NCI-H69 (cell line): ENCODE measurements at regions not wholly inside any gene's neighbourhood (a gene's known extent, or its start where the extent isn't known, plus 50 kb on each side); places are given as distances from the start of the nearest gene placed in this dataset.

Experiments used
- DNase-seq: peaks from one replicate; lab custom pipeline; 2025; lab: John Stamatoyannopoulos, UW

GRCh38 chr9:95623640-95624039 lies 106.9 kb upstream of the PTCH1 start:
- DNase-seq: no peak

- DNase-seq: no peak
These were observed 104.0 kb upstream of the PTCH1 start for GRCh38 chr9:95620722-95621121.

- DNase-seq: peak; percentile 11
These were observed 103.5 kb upstream of the PTCH1 start for GRCh38 chr9:95620314-95620713.

- DNase-seq: no peak
These were observed 98.5 kb upstream of the PTCH1 start for GRCh38 chr9:95615246-95615645.

- no peak for DNase-seq
These were observed 96.9 kb upstream of the PTCH1 start for GRCh38 chr9:95613670-95614069.

DNA sequence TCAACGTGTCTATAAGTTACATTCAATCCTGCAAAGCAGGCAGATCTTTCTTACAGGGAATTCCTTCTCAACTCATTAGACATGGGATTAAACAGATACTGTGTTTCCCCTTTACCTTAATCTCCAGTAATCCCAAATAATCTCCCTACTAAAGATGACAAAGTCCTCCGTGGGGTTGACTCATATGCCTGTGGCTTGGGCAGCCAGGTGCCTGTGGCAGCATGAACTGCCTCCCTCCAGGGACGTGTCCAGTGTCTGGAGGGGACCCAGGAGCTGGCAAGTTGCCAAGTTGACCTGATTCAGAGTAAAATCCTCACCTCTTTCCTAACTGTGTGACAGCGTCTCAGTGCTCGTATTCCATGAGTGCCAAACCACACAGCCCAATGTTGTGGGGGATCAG lies 94.6 kb upstream of the PTCH1 start:
- DNase-seq: peak; percentile 62

- no peak for DNase-seq
These were observed 93.4 kb upstream of the PTCH1 start for GRCh38 chr9:95610006-95610785.

DNA sequence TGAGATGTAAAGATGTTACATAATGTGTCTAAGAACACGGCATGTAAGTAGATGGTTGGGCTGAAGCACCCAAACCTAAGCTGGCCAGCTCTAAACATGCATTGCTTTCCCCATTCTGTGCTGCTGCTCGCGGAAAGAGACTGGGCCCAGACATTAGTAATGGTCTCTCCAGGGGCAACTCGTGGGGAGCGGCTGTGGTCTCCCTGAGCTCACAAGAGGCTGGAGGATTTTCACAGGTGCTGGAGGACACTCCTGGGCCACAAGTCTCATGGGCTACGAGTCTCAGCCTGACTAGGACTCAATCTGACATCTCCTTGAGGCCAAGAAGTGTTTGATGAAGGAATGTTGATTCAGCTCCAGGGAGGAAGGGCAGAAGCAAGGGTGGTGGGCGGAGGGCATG lies 92.7 kb upstream of the PTCH1 start:
- DNase-seq: no peak

GRCh38 chr9:95608341-95608740 lies 91.6 kb upstream of the PTCH1 start:
- no peak for DNase-seq

DNA sequence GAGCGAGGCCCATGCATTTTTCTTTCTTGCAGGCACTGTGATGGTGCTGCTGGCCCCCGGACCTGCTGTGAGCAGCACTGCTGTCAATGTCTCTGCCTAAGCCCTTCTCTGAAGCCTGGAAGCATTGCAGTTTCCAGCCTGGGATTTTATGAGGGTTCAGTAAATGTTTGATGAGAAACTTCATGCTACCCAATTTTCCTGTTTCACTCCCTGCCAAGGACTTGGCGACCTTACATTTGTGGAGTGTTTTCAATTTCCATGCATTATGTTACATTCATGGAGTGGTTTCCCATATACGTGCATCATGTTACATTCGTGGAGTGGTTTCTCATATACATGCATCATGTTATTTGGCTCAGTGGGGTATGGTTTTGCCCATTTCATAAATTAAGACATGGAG lies 90.7 kb upstream of the PTCH1 start:
- no peak for DNase-seq

GRCh38 chr9:95606489-95607350 lies 89.9 kb upstream of the PTCH1 start:
- peak; percentile 43 for DNase-seq

DNA sequence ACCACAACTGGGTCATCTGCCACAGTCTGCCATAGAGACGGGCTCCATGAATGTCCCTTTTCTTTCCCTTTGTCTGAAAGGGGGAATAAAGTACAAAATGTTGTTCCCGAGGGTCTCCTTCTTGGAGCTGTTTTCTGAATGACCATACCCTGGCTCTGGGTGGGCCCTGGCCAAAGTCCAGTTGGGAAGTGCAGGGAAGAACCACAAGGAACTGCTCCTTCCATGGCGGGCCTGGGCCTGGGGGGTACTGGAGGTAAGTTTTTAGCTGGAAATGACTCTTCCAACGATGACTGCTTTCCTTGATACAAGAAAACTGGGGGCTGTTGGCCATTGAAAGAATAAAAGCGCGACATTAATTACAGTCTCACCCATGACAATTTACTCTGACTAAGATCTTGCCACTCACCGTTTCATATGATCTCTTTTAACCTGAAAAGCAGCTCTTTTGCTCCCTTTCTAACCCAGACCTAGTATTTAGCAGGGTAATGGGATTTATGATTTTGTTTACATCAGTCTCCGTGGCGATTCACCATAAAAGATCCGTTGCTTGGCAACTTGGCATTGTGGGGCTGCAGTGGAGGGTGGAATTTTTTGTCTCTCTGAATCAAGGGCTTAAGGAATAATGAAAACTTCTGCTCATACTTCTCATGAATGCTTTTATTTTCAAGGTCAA lies 89.2 kb upstream of the PTCH1 start:
- peak; percentile 65 for DNase-seq

GRCh38 chr9:95605101-95605500 lies 88.3 kb upstream of the PTCH1 start:
- no peak for DNase-seq

DNA sequence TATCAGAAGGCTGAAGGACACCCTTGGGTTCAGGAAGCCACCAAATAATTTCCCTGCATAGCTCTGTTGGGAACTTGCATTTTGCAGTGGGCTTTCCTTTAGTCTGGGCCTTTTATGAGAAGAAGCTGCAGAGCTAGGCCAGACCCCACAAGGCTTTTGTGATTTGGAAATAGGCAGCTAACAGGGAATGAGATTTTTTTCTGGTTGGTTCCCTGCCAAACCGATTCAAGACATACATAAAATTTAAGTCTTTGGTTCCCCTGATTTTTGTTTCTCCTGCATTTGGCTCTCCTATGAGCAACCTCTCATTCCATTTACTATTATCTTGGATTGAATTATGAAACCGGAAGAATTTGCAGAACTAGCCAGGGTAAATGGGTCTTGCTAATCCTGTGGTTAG lies 81.5 kb upstream of the PTCH1 start:
- DNase-seq: no peak

DNA sequence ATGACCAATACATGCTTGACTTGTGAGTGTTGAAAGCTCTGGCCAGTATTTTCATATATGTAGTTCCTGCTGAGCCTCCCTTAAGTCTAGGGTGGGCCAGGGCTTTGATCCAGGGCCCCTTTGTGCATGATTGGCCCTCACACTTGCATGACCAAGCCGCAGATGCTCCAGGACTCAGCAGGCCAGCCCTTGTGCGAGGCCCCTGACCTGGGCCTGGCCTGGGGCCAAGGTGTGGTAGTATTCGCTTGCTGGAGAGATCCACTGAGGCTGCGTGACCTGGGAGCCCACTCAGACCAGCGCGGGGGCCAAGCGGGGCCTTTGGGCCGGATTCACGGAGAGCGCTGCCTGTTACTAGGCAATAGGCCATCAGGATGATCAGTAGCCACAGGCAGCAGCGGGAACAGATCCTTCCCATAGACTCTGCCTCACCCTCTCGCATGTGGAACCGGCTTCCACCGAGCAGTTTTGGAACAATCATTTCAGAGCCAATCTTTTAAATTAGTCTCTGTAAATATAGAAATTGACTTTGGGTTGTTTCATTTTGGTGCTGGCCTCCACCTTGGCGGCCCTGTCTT lies 79.0 kb upstream of the PTCH1 start:
- no peak for DNase-seq

GRCh38 chr9:95592931-95593330 lies 76.2 kb upstream of the PTCH1 start:
- DNase-seq: no peak

- DNase-seq: no peak
These were observed 72.2 kb upstream of the PTCH1 start for GRCh38 chr9:95588724-95589588.

GRCh38 chr9:95587021-95587964 lies 70.5 kb upstream of the PTCH1 start:
- DNase-seq: peak; percentile 11

- DNase-seq: no peak
These were observed 69.6 kb upstream of the PTCH1 start for GRCh38 chr9:95586326-95586725.

DNA sequence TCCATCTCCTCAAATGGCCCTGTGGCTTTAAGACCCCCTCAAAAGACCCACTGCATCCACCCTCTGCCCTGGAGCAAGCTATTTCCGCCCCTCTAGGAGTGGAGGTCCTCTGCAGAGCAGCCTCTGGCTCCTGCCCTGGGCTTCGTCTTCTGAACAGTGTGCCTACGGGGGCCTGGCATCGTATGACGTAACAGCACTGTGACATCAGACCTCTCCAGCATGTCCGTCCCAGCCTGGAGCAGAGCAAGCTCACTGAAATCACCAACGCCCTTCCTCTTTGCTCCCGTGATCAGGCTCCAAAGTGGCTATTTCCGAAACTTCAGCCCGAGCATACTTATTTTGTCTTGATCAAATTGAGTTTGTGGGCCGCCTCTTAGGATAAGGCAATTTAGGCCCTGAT lies 69.1 kb upstream of the PTCH1 start:
- DNase-seq: no peak
